GM19328 (cell line): ENCODE measurements at regions not wholly inside any gene's neighbourhood (a gene's known extent, or its start where the extent isn't known, plus 50 kb on each side); places are given as distances from the start of the nearest gene placed in this dataset.

ENCODE experiments used
- ATAC-seq: cut with Tn5 transposase; IDR thresholded peaks from one replicate; pipeline ENCODE4 v1.9.1; 2021; ENCODE audit warnings: mild to moderate bottlenecking, moderate library complexity; ENCODE audit not compliant: unreplicated experiment

DNA sequence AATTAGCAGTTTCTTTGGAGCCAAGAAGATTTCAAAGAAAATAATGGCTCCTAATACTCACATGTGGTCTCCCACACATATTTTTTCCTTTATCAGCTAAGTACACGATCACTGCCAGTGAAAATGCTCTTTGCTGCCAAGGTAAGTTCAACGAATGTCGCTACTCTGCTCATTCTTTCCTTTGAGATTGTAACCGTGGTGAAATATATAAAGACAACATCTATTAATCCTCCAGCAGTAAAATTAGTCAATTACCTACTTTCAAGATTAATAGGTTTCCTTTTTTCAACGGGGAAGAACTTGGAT lies 672.2 kb downstream of the GATA3 start:
- ATAC-seq, result no peak

- ATAC-seq, result no peak
Observed at GRCh38 chr10:8731121-8732095, 676.9 kb downstream of the GATA3 start.

DNA sequence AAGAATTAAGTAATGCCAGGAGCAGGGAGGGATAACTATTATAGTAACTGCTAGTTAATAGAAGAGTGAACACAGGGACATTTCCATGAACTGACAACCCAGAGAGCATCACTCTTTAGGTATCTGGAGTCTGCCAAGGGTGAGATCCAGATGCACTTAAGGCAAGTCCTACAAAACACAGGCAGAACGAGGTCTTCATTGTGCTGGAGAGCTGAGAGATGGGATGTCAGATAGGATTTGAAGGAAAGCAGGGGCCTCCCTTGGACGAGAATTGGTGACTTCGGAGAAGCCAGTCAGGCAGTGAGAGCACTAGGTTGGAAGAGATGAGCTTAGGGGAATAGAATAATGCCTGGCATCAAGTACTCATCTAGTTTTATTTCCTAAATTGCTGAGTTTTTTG lies 684.5 kb downstream of the GATA3 start:
- ATAC-seq, result no peak

- no peak for ATAC-seq
Observed at GRCh38 chr10:8752146-8752843, 697.8 kb downstream of the GATA3 start.

GRCh38 chr10:8758029-8758428 lies 703.5 kb downstream of the GATA3 start:
- ATAC-seq, result no peak

GRCh38 chr10:8766899-8767298 lies 712.4 kb downstream of the GATA3 start:
- no peak for ATAC-seq

GRCh38 chr10:8767591-8767990 lies 713.1 kb downstream of the GATA3 start:
- ATAC-seq, result no peak

DNA sequence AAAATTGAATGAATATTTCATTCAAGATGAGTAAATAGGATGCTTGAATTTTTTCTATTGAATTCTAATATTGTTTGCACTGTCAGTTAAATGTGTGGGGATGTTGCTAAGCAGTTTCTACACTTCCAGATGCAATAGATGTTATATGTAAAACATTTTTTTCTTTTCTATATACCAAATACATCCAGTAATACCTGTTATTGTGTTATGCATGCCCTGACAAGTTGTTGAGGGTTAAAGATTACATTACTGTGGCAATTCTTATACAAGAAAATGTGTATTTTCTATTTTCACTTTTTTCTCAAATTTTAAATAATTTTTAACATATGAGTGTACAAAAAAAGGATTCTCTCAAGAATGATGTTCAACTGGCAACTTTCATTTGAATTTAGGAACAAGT lies 713.9 kb downstream of the GATA3 start:
- no peak for ATAC-seq

GRCh38 chr10:8768852-8769251 lies 714.4 kb downstream of the GATA3 start:
- no peak for ATAC-seq

GRCh38 chr10:8776926-8777622 lies 722.6 kb downstream of the GATA3 start:
- no peak for ATAC-seq

GRCh38 chr10:8778713-8779112 lies 724.2 kb downstream of the GATA3 start:
- no peak for ATAC-seq

GRCh38 chr10:8787649-8788048 lies 733.2 kb downstream of the GATA3 start:
- ATAC-seq, result no peak

GRCh38 chr10:8790390-8790789 lies 735.9 kb downstream of the GATA3 start:
- no peak for ATAC-seq

DNA sequence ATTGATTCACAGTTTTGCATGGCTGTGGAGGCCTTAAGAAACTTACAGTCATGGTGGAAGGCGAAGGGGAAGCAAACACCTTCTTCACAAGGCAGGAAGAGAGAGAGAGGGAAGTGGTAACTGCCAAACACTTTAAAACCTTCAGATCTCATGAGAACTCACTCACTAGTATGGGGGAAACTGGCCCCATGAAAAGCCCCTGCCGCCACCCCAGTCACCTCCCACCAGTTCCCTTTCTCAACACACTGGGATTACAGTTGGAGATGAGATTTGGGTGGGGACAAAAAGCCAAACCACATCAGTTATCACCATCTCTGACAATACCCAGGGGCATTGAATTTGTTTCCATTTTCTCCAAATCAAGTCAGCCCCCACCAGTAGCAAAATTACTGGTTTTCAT lies 740.4 kb downstream of the GATA3 start:
- ATAC-seq, result no peak

DNA sequence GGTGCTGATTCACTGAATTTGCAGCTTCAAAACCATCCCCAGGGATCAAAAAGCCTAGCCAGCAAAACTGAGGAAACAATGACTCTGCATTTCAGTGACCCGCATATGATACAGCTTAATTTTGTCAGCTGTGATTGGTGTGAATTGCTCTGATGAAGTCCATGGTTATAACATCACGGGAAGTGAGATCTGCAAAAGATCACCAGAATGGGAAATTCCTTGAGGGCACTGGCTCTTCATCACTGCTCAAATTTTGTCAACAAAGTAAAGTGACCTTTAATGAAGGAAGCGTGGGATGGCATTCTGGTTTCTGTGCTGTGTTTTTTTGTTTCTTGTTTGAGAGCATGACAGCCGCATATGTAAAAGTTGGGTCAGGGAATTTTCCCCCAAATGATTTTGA lies 745.9 kb downstream of the GATA3 start:
- ATAC-seq, result no peak

DNA sequence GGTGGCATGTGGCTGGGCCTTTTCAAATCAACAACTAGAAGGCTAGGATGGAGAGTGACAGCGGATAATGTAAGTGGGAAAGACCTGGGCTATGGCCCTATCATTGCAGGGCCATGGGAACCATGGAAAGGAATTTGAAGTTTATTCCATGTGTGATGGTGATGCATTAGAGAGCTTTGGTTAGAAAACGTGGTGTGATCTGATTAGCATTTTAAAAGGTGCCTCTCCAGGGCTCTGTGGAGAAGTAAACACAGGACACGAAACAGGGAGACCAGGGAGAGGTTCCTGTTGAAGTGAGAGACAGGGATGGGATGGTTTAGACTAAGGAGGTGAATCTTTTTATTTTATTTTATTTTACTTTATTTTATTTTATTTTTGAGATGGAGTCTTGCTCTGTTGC lies 749.5 kb downstream of the GATA3 start:
- ATAC-seq, result no peak

DNA sequence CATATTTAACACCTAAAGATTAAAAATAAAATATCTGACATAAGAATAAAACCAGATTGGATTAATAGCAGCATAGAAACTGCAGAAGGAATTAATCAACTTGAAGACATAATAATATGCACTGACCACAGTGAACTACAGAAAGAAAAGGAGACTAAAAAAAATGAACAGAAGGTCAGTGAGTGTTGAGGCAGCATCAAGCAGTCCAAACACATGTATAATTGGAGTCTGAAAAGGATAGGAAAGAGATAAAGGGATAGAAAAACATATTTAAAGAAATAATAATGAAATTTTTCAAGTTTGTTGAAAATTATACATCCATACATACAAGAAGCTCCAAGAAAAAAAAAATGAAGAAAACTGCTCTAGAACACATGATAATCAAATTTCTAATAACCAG lies 756.2 kb downstream of the GATA3 start:
- no peak for ATAC-seq

- ATAC-seq, result no peak
Observed at GRCh38 chr10:8811201-8811600, 756.7 kb downstream of the GATA3 start.

DNA sequence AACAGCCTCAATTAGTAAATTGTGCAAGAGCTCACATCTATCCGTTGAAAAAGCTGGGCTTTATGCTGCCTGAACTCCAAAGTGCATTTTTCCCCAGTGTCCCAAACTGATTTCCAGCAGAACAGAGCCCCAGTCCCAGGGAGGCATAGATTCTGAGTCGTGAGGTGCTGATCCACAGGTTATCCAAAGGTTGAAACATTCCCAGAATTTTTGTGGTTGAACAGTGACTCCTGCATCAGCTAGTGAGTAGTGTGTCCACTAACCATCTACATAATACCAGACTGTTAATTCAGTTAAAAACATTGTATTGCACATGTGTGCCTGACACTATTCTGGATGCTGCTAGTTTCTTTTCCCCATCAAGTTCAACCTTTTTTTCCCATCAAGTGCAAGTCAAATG lies 761.5 kb downstream of the GATA3 start:
- ATAC-seq, result no peak

GRCh38 chr10:8817299-8817698 lies 762.8 kb downstream of the GATA3 start:
- no peak for ATAC-seq

DNA sequence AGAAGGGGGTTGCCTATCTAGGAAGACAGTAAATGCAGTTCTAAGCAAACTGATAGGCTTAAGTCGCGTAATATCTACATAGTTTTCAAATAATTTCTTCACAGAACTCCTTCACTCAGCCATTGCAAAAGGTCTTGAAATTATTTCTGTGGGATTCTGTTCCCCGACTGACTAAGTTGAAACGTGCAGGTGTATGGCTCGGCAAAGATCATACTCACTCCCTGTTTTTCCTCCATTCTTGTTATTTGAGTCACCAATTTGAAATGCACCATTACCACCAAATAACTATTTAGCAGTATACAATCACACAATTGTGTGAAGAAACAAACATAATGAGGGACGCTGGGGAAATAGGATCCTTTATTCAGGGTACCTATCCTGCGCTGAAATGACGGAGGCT lies 771.1 kb downstream of the GATA3 start:
- ATAC-seq, result no peak

DNA sequence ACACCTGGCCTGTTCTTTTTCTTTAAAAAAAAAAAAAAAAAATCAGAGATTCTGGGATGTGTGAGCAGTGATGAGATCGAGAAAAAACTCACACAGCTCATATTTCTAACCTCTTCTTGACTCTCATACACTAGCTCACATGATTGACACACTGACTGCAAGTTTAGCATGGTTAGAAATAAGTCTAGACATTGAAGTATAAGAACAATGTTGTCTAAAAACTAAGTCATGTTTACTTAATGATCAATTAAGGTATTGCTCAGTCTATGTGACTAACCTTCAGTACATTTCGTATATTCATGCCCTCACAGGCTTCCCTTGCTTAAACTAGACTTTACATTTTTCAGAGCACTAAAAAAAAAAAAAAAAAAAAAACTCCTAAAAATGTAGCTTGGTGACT lies 775.1 kb downstream of the GATA3 start:
- no peak for ATAC-seq
